Muscle of leg (tissue), 3 donors: ENCODE measurements at regions not wholly inside any gene's neighbourhood (a gene's known extent, or its start where the extent isn't known, plus 50 kb on each side); places are given as distances from the start of the nearest gene placed in this dataset.

Experiments used
- DNase-seq: peaks from one replicate; pipeline ENCODE4 v3.0.0; 2013
- H3K27ac ChIP-seq: one replicate; pipeline ENCODE4 v1.5.1; 2013; ENCODE audit warnings: mild to moderate bottlenecking, low read length, control low read depth
- H3K27me3 ChIP-seq: one replicate; pipeline ENCODE4 v1.6.1; 2013; ENCODE audit warnings: low read length; ENCODE audit not compliant: control insufficient read depth, insufficient read depth
- H3K36me3 ChIP-seq: one replicate; pipeline ENCODE4 v1.6.1; 2013; ENCODE audit warnings: low read length; ENCODE audit not compliant: control insufficient read depth, insufficient read depth
- H3K4me1 ChIP-seq: one replicate; pipeline ENCODE4 v1.6.1; 2013; ENCODE audit warnings: low read length; ENCODE audit not compliant: control insufficient read depth, insufficient read depth
- H3K4me3 ChIP-seq: one replicate; pipeline ENCODE4 v1.5.1; 2013; ENCODE audit warnings: low read length, control low read depth
- H3K9me3 ChIP-seq: replicated peaks from 2 replicates; pipeline ENCODE4 v1.6.1; 2013; ENCODE audit warnings: low read depth, low read length; ENCODE audit not compliant: control insufficient read depth
- WGBS: methylation state at CpG from one replicate; pipeline ENCODE4 v1.1.5; 2013; ENCODE audit warnings: missing lambda C conversion rate; ENCODE audit not compliant: insufficient coverage; 5-methylcytosine and 5-hydroxymethylcytosine counted together

DNA sequence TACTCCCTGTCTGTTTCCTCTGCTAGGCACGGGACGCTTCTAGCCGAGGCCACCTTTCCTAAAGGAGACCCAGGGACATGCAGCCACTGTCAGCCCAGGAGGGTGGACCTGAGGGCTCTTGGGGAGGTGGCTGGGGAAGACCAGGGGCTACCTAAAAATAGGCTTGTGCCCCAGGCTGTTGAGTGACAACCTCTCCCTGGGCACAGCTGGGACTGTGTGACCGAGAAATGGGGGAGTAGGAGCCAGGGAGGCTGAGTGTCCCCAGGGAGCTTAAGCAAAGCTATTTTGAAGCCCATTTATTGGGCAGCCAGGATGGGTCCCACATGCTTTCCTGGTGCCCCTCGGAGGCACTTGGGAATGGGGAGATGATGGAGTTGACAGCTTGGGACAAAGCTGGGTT lies 63.8 kb downstream of the CALML3 start:
- Histone ChIP-seq H3K36me3 (no peaks in the 10 kb centered on the region), H3K4me3 (no peak overlapping the region), H3K27ac (no peak overlapping the region), H3K27me3 (peaks cover 8% of the 10 kb centered on the region), H3K9me3 (no peaks in the 10 kb centered on the region), H3K4me1 (peaks cover 68% of the 10 kb centered on the region)
- WGBS: 92% methylated on average over 2 of the region's 5 CpGs
- DNase-seq: no peak
